Kidney (tissue), 13 donors: ENCODE measurements at regions not wholly inside any gene's neighbourhood (a gene's known extent, or its start where the extent isn't known, plus 50 kb on each side); places are given as distances from the start of the nearest gene placed in this dataset.

Experiments used
- DNase-seq, 5 donors: peaks; one replicate each; pipeline ENCODE4 v3.0.0-alpha.2; 2013 to 2020
- FAIRE-seq: peaks from 2 replicates; lab custom pipeline; 2012; peaks lifted over from hg19 to GRCh38; lab: Jason Lieb, UNC
- H3K27ac ChIP-seq, 2 donors: one replicate each; pipeline ENCODE4 v1.7.0; 2013; ENCODE audit warnings: low read depth in 2 of 2, low read length in 2 of 2, inconsistent platforms in 1 of 2
- H3K27me3 ChIP-seq: one replicate; pipeline ENCODE4 v1.7.1; 2013; ENCODE audit warnings: low read length, inconsistent platforms; ENCODE audit not compliant: control insufficient read depth, insufficient read depth
- H3K36me3 ChIP-seq, 3 donors: one replicate each; pipeline versions ENCODE4 v1.7.0 to v1.7.1; 2013; ENCODE audit warnings: low read length in 3 of 3, control low read depth in 1 of 3, inconsistent platforms in 1 of 3; ENCODE audit not compliant: insufficient read depth in 3 of 3, control insufficient read depth in 2 of 3
- H3K4me1 ChIP-seq, 3 donors: one replicate each; pipeline versions ENCODE4 v1.7.0 to v1.7.1; 2013; ENCODE audit warnings: low read length in 3 of 3, inconsistent platforms in 1 of 3, low read depth in 1 of 3; ENCODE audit not compliant: control insufficient read depth in 2 of 3, insufficient read depth in 2 of 3
- H3K4me3 ChIP-seq, 3 donors: one replicate each; pipeline versions ENCODE4 v1.7.0 to v1.8.1; 2013; ENCODE audit warnings: low read length in 3 of 3, control low read depth in 1 of 3, inconsistent platforms in 1 of 3
- H3K9ac ChIP-seq, 3 donors: one replicate each; pipeline versions ENCODE4 v1.7.0 to v1.7.1; 2013; ENCODE audit warnings: low read length in 3 of 3, control low read depth in 1 of 3, inconsistent platforms in 1 of 3
- H3K9me3 ChIP-seq, 3 donors: one replicate each; pipeline versions ENCODE4 v1.7.0 to v1.7.1; 2013; ENCODE audit warnings: low read length in 3 of 3, control low read depth in 1 of 3, inconsistent platforms in 1 of 3; ENCODE audit not compliant: control insufficient read depth in 2 of 3, insufficient read depth in 1 of 3
- intact Hi-C: fragments of 100-400 bp; cut with DNase I; formaldehyde crosslinking; loops from one replicate; pipeline ENCODE4 v1.11.1; 2022
- TF ChIP-seq, protein P1 (sequence below): IDR thresholded peaks from 3 replicates; pipeline ENCODE4 v1.5.1; 2012; ENCODE audit warnings: mild to moderate bottlenecking, moderate library complexity, borderline replicate concordance; ENCODE audit not compliant: insufficient read depth; ENCODE audit errors: extremely low read depth
- donor health status: control.
- donor health status: control.
- donor health status: control.
- donor health status: control.
- donor health status: control.
- donor health status: DM: yes; HTN: yes; CAD: no.
- donor health status: Normal renal cell carcinoma (clear cell type).

- no peaks in the 10 kb centered on the region for H3K4me1 ChIP-seq
- intact Hi-C loops, result no loop called here
- DNase-seq (peak in 2 of 5 donors; percentile 32 to 40), FAIRE-seq (no peak)
- H3K36me3 ChIP-seq, result no peaks in the 10 kb centered on the region
- H3K9ac ChIP-seq, result no peak overlapping the region
- TF ChIP-seq, protein P1, sequence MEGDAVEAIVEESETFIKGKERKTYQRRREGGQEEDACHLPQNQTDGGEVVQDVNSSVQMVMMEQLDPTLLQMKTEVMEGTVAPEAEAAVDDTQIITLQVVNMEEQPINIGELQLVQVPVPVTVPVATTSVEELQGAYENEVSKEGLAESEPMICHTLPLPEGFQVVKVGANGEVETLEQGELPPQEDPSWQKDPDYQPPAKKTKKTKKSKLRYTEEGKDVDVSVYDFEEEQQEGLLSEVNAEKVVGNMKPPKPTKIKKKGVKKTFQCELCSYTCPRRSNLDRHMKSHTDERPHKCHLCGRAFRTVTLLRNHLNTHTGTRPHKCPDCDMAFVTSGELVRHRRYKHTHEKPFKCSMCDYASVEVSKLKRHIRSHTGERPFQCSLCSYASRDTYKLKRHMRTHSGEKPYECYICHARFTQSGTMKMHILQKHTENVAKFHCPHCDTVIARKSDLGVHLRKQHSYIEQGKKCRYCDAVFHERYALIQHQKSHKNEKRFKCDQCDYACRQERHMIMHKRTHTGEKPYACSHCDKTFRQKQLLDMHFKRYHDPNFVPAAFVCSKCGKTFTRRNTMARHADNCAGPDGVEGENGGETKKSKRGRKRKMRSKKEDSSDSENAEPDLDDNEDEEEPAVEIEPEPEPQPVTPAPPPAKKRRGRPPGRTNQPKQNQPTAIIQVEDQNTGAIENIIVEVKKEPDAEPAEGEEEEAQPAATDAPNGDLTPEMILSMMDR, result no peak
- H3K27me3 ChIP-seq, result no peaks in the 10 kb centered on the region
- H3K27ac ChIP-seq, result no peak overlapping the region
- no peaks in the 10 kb centered on the region for H3K9me3 ChIP-seq
- no peak overlapping the region for H3K4me3 ChIP-seq
Observed at GRCh38 chr5:124030043-124030491, 518.1 kb downstream of the CSNK1G3 start.

DNA sequence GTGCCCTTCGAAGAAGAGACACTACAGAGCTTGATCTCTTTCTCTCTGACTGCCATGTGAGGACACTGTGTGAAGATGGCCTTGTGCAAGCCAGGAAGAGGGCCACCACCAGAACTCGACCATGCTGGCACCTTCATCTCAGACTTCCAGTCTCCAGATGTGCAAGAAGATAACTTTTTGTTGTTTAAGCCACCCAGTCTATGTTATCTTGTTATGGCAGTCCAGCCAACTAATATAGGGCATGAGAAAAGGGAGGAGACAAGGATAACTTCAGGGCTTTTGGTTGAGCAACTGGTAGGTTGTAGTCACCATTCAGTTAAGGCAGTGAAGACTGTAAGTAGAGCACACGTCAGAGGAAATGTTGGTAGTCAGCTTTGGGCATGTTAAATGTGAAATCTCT lies 515.5 kb downstream of the CSNK1G3 start:
- Histone ChIP-seq H3K4me1 (no peaks in the 10 kb centered on the region), H3K27me3 (no peaks in the 10 kb centered on the region), H3K4me3 (no peak overlapping the region), H3K27ac (no peak overlapping the region), H3K9me3 (no peaks in the 10 kb centered on the region), H3K36me3 (no peaks in the 10 kb centered on the region), H3K9ac (no peak overlapping the region)
- FAIRE-seq, result no peak
- no peak for DNase-seq
- intact Hi-C loops, result no loop called here
- TF ChIP-seq, protein P1, result no peak

GRCh38 chr5:124025306-124025845 lies 513.4 kb downstream of the CSNK1G3 start:
- FAIRE-seq (no peak), DNase-seq (no peak)
- Histone ChIP-seq H3K27ac (no peak overlapping the region), H3K4me1 (no peaks in the 10 kb centered on the region), H3K9ac (no peak overlapping the region), H3K36me3 (no peaks in the 10 kb centered on the region), H3K4me3 (no peak overlapping the region), H3K9me3 (peaks cover 0 to 1% (median 0%) of the 10 kb centered on the region in 3 donors), H3K27me3 (no peaks in the 10 kb centered on the region)
- TF ChIP-seq, protein P1, result no peak
- intact Hi-C loops, result no loop called here

DNA sequence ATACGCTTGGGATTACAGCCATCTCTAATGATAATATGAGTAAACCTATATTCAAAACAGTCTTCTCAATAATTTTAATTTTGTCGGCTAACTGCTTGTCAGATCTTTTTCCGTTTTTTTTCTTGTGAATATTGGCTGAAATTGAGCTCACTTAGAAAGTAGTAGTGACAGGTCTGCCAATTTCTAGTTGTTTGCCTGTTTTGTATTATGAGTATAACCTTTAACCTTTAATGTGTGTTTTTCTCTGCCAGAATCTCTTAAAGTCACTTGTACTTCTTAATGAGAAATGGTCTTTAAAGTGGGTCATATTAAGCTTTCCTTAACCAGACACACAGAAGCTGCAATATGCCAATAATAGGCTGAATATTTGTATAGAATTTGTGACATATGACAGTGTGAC lies 511.0 kb downstream of the CSNK1G3 start:
- peaks cover 0 to 2% (median 0%) of the 10 kb centered on the region in 3 donors for H3K9me3 ChIP-seq
- FAIRE-seq (no peak), DNase-seq (no peak)
- no peak overlapping the region for H3K9ac ChIP-seq
- H3K4me1 ChIP-seq, result no peaks in the 10 kb centered on the region
- intact Hi-C loops, result no loop called here
- H3K27ac ChIP-seq, result no peak overlapping the region
- TF ChIP-seq, protein P1, result no peak
- H3K27me3 ChIP-seq, result no peaks in the 10 kb centered on the region
- no peak overlapping the region for H3K4me3 ChIP-seq
- H3K36me3 ChIP-seq, result no peaks in the 10 kb centered on the region
